Activated CD4-positive, alpha-beta T cell treated with anti-CD3 and anti-CD28 coated beads, Interleukin-2, amount 50 U/mL, for 16 hours (primary cell): ENCODE measurements at regions not wholly inside any gene's neighbourhood (a gene's known extent, or its start where the extent isn't known, plus 50 kb on each side); places are given as distances from the start of the nearest gene placed in this dataset.
"Not testable (repeated sequence)": the region's sequence is repeated elsewhere in the genome, so short reads cannot be mapped to it uniquely, and the experiment has no call there.

ENCODE experiments used
- DNase-seq: peaks from one replicate; pipeline ENCODE4 v3.0.0-alpha.2; 2020

- no peak for DNase-seq
Observed at GRCh38 chr6:146944809-146945208, 259.4 kb upstream of the STXBP5 start.

DNA sequence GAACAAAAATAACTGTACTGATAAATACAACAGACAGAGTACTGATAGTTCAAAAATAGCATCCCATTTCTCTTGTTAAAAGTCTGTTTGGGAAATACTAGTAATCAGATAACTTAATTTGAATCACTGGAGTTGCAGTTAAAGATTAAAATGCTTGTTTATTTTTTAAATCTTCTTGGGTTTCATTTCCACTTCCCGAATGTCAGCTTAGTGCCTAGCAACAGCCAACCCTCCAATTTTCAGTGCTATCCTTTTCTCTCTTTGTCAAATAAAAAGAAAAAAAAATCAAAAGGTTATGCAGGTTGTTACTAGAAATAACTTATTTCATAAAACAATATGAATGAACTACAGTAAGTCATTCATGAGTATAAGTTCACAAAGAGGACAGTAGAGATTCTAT lies 257.7 kb upstream of the STXBP5 start:
- no peak for DNase-seq

GRCh38 chr6:146948790-146949342 lies 255.4 kb upstream of the STXBP5 start:
- no peak for DNase-seq

GRCh38 chr6:146949425-146949824 lies 254.8 kb upstream of the STXBP5 start:
- DNase-seq = no peak

GRCh38 chr6:146950351-146950835 lies 253.8 kb upstream of the STXBP5 start:
- peak; percentile 47 for DNase-seq

GRCh38 chr6:146955570-146955969 lies 248.6 kb upstream of the STXBP5 start:
- DNase-seq = no peak

DNA sequence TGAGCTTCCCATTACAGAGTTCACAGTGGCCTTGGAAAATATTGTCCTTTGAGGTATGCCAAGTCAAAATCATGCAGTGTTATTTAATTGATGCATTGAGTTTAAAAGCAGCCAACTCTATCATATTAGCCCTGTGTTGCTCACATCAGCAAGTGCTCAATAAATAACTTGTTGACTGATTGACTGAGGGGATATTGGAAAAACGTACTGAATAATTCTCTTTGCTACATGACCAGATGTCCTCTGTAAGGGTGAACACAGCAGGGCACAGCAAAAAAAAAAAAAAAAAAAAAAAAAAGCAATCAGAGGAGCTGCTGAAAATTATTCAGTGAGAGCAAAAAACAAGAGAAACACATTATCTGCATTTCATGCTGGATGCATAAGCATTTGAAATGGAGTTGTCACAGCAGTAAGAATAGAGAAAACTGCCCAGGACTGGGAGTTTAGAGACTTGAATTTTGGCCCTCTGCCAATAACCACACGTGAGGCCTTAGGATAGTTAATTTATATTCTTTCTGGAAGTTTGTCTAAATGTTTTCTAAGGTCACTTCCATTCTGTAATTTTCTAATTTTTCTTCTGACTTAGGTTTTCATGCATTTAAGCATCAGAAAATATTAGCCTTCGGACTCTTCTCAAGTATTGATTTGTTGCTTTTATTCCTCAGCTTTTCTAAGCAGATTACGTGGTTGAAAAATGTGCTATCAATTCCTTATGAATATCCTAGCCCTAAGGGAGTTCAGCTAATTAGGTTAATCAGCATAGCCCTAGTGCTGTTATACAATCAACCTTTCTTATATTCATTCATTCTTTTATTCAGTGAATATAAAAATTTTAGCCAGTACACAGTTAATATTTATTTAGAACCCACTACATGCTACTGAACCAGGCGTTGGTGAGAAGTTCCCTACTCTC lies 246.8 kb upstream of the STXBP5 start:
- no peak for DNase-seq

DNA sequence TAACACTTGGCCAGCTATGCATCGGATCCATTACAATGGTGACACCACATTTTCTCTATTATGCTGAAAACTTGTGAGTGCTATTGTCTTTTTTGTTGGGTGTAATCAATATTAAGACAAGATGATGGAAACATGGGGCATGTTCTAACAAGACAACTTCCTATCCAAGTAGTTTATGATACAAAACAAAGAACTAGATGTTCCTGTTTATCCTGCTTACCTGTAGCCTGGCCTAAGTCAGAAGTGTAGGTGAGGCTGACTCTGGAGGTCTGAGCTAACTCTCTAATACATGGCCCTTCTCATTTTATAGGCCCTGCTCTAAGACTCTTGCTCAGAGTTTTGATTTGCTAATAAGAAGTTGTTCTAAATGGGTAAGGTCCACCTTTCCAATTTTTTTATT lies 242.4 kb upstream of the STXBP5 start:
- no peak for DNase-seq

GRCh38 chr6:146962329-146962728 lies 241.9 kb upstream of the STXBP5 start:
- no peak for DNase-seq

GRCh38 chr6:146965110-146965689 lies 239.0 kb upstream of the STXBP5 start:
- no peak for DNase-seq

DNA sequence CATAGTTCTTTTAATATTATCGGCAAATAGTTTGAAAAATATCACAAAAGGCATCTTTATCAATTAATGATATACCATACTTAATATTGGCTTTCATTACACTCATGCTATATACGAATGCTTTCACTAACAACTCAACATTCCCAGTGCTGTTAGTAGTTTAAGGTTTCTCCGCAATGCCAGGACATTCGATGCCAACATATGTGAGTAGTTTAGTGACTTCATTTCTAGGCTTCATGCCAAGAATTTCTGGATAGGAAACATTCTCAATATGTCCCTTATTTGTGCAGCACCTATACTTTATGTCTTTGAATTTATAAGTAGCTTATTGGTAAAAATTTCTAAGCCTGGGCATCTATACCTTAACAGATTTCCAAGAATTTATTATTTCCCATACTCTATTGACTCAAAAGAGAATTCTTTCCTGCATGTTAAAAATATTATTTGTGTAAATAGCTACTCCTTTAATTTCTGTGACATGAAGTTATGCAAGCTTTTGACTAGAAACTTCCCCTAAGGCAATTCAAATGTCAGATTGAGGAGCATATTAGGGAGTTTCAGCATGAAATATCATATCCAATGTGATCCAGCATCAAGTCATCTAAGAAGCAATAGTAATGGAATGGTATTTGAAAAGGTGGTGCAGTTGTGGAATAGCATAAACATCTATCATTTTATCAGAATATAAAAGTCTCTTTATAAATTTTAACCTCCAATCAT lies 236.0 kb upstream of the STXBP5 start:
- DNase-seq = no peak

DNA sequence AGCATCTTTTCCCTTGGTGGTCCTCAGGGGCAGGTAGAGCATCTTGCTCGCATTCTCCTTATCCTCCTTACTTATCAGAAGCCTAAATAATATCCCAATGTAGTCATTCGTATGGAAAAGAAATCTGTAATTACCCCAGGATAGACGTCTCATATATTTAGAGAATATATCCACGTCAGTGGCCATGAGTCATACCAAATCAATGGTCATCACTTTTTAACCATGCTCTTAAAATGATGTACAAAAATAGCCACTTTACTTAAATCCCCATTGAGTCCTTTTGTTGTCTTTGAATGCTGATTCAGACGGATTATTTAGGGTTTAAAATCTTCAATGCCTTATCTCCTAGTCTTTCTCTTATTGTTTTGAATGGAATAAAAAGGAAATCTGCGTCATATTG lies 231.7 kb upstream of the STXBP5 start:
- no peak for DNase-seq

GRCh38 chr6:146974351-146974750 lies 229.9 kb upstream of the STXBP5 start:
- DNase-seq = no peak

- no peak for DNase-seq
Observed at GRCh38 chr6:146975093-146975492, 229.1 kb upstream of the STXBP5 start.

GRCh38 chr6:146980900-146981329 lies 223.3 kb upstream of the STXBP5 start:
- no peak for DNase-seq

DNA sequence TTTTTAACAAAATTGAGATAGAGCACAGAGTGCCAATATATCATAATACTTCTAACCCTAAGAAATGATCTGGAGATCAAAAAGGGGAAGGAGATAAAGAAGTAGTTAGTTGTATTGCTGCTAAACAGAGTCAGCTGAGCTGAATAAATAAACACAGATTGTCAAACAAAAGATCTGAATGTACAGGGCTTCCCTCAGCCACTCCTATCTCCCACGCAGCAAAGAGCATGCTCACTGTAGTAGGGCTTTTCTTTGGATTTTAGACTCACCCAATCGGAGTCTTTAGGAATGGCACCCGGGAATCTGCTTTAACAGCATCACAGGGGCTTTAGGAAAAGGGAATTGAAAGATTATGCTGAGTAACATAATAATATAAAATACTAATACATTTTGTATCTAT lies 222.2 kb upstream of the STXBP5 start:
- DNase-seq = no peak

GRCh38 chr6:146984251-146984924 lies 219.8 kb upstream of the STXBP5 start:
- no peak for DNase-seq

GRCh38 chr6:146985111-146985510 lies 219.1 kb upstream of the STXBP5 start:
- no peak for DNase-seq

DNA sequence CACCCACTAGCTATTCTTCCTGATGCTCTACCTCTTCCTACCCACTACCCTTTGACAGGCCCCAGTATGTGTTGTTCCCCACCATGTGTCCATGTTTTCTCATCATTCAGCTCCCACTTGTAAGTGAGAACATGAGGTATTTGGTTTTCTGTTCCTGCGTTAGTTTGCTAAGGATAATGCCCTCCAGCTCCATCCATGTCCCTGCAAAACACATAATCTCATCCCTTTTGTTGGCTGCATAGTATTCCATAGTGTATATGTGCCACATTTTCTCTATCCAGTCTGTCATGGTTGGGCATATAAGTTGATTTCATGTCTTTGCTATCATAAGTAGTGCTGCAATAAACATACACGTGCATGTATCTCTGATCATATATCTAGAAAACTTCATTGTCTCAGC lies 218.3 kb upstream of the STXBP5 start:
- no peak for DNase-seq

GRCh38 chr6:146987938-146988337 lies 216.3 kb upstream of the STXBP5 start:
- not testable (repeated sequence) for DNase-seq

- DNase-seq = no peak
Observed at GRCh38 chr6:146989860-146990259, 214.4 kb upstream of the STXBP5 start.

GRCh38 chr6:146990284-146990683 lies 213.9 kb upstream of the STXBP5 start:
- DNase-seq = no peak
